H1 (cell line): ENCODE measurements at regions not wholly inside any gene's neighbourhood (a gene's known extent, or its start where the extent isn't known, plus 50 kb on each side); places are given as distances from the start of the nearest gene placed in this dataset.

ENCODE experiments used
- CTCF ChIA-PET: fragments of 300-600 bp; sonication (Branson Sonifier 250); formaldehyde crosslinking; loops from one replicate; lab custom pipeline; 2021; ENCODE audit not compliant: partially characterized antibody; lab: Charles Lee
- POLR2A ChIA-PET: fragments of 300-600 bp; sonication (Branson Sonifier 250); formaldehyde crosslinking; loops from one replicate; lab custom pipeline; 2021; ENCODE audit warnings: inconsistent platforms; ENCODE audit not compliant: partially characterized antibody; lab: Charles Lee
- DNase-seq, 2 experiments: peaks; one replicate each; pipeline versions ENCODE4 v3.0.0 to v3.0.0-alpha.2; 2010 to 2022; ENCODE audit warnings: low spot score in 2 of 2, low read depth in 1 of 2, mixed read lengths in 1 of 2
- FAIRE-seq: peaks from 2 replicates; lab custom pipeline; 2011; peaks lifted over from hg19 to GRCh38; lab: Jason Lieb, UNC
- H2AFZ ChIP-seq: 2 replicates; pipeline ENCODE4 v1.8.1; 2012; ENCODE audit warnings: low read length, inconsistent platforms
- H2AK5ac ChIP-seq: 2 replicates; pipeline ENCODE4 v1.6.1; 2013; ENCODE audit warnings: low read depth, low read length
- H2BK120ac ChIP-seq: replicated peaks from 2 replicates; pipeline ENCODE3; 2013; ENCODE audit warnings: low read depth, low read length, inconsistent platforms
- H2BK12ac ChIP-seq: 2 replicates; pipeline ENCODE4 v1.6.1; 2013; ENCODE audit warnings: low read depth, low read length
- H2BK15ac ChIP-seq: 2 replicates; pipeline ENCODE4 v1.6.1; 2013; ENCODE audit warnings: low read length
- H2BK20ac ChIP-seq: 2 replicates; pipeline ENCODE4 v1.6.1; 2013; ENCODE audit warnings: low read length
- H2BK5ac ChIP-seq: 2 replicates; pipeline ENCODE4 v1.6.1; 2013; ENCODE audit warnings: low read depth, low read length
- H3K14ac ChIP-seq: 2 replicates; pipeline ENCODE4 v1.6.1; 2013; ENCODE audit warnings: inconsistent platforms; ENCODE audit not compliant: insufficient read length
- H3K18ac ChIP-seq: 2 replicates; pipeline ENCODE4 v1.6.1; 2013; ENCODE audit warnings: low read length; ENCODE audit errors: extremely low read depth
- H3K23ac ChIP-seq: 2 replicates; pipeline ENCODE4 v1.6.1; 2013; ENCODE audit warnings: inconsistent platforms; ENCODE audit not compliant: insufficient read length
- H3K23me2 ChIP-seq: 2 replicates; pipeline ENCODE4 v1.6.1; 2013; ENCODE audit warnings: low read depth, low read length
- H3K27ac ChIP-seq: 2 replicates; pipeline ENCODE4 v1.6.1; 2011; ENCODE audit warnings: low read depth, low read length, inconsistent platforms
- H3K27me3 ChIP-seq, 4 experiments: replicated peaks in 1 of 4; 1 replicate in 1 of 4; 2 replicates in 3 of 4; pipeline versions ENCODE4 v1.6.1 to v1.8.1; 2011 to 2013; ENCODE audit warnings: low read length in 3 of 4, mild to moderate bottlenecking in 3 of 4, inconsistent platforms in 2 of 4, mixed read lengths in 2 of 4, moderate library complexity in 1 of 4; ENCODE audit not compliant: control insufficient read depth in 3 of 4, insufficient read depth in 3 of 4; ENCODE audit errors: extremely low read depth in 1 of 4
- H3K36me3 ChIP-seq, 4 experiments: 2 replicates each; pipeline versions ENCODE4 v1.6.1 to v1.8.1; 2011 to 2013; ENCODE audit warnings: mild to moderate bottlenecking in 4 of 4, low read length in 3 of 4, moderate library complexity in 2 of 4, control low read depth in 1 of 4, inconsistent platforms in 1 of 4; ENCODE audit not compliant: insufficient read depth in 4 of 4, control insufficient read depth in 2 of 4
- H3K4ac ChIP-seq: replicated peaks from 2 replicates; pipeline ENCODE3; 2013; ENCODE audit warnings: low read length, low read depth, mixed read lengths, inconsistent platforms; ENCODE audit not compliant: insufficient read length
- H3K4me1 ChIP-seq, 4 experiments: replicated peaks in 1 of 4; 1 replicate in 1 of 4; 2 replicates in 3 of 4; pipeline versions ENCODE4 v1.6.1 to v1.8.1; 2011 to 2013; ENCODE audit warnings: low read length in 3 of 4, inconsistent platforms in 2 of 4, mixed read lengths in 1 of 4; ENCODE audit not compliant: insufficient read depth in 4 of 4, control insufficient read depth in 3 of 4
- H3K4me2 ChIP-seq, 2 experiments: 2 replicates each; pipeline versions ENCODE4 v1.6.1 to v1.8.1; 2011 to 2013; ENCODE audit warnings: low read depth in 2 of 2, low read length in 2 of 2, control low read depth in 1 of 2, inconsistent platforms in 1 of 2, mild to moderate bottlenecking in 1 of 2; ENCODE audit not compliant: insufficient read depth in 1 of 2
- H3K4me3 ChIP-seq, 4 experiments: fragments of 200-600, 300-600 bp in 1 of 4; sonication (generic), shearing (Covaris generic), sonication (Bioruptor Twin) in 1 of 4; 2 replicates each; pipeline versions ENCODE4 v1.5.1 to v1.8.1; 2011 to 2016; ENCODE audit warnings: low read length in 4 of 4, low read depth in 3 of 4, control low read depth in 2 of 4, inconsistent platforms in 2 of 4, mild to moderate bottlenecking in 2 of 4, mixed read lengths in 1 of 4, moderate library complexity in 1 of 4; ENCODE audit not compliant: insufficient read depth in 2 of 4; ENCODE audit errors: extremely low read depth in 1 of 4
- H3K56ac ChIP-seq: replicated peaks from 2 replicates; pipeline ENCODE3; 2013; ENCODE audit warnings: low read depth, mild to moderate bottlenecking, mixed read lengths, low read length, inconsistent platforms; ENCODE audit not compliant: insufficient read length
- H3K79me1 ChIP-seq: 2 replicates; pipeline ENCODE4 v1.6.1; 2013; ENCODE audit warnings: low read depth, low read length, control low read depth
- H3K79me2 ChIP-seq, 2 experiments: 2 replicates each; pipeline versions ENCODE4 v1.6.1 to v1.8.1; 2012 to 2013; ENCODE audit warnings: low read length in 2 of 2, mild to moderate bottlenecking in 2 of 2, inconsistent platforms in 1 of 2; ENCODE audit not compliant: insufficient read depth in 2 of 2, control insufficient read depth in 1 of 2
- H3K9ac ChIP-seq, 4 experiments: replicated peaks in 1 of 4; 1 replicate in 1 of 4; 2 replicates in 3 of 4; pipeline versions ENCODE4 v1.6.1 to v1.8.1; 2011 to 2013; ENCODE audit warnings: low read depth in 3 of 4, low read length in 3 of 4, control low read depth in 2 of 4, mild to moderate bottlenecking in 2 of 4, moderate library complexity in 2 of 4, inconsistent platforms in 1 of 4; ENCODE audit errors: extremely low read depth in 1 of 4
- H3K9me3 ChIP-seq, 2 experiments: 2 replicates each; pipeline versions ENCODE4 v1.6.1 to v1.8.1; 2012 to 2013; ENCODE audit warnings: mild to moderate bottlenecking in 2 of 2, moderate library complexity in 2 of 2, control low read depth in 1 of 2, inconsistent platforms in 1 of 2, low read depth in 1 of 2, low read length in 1 of 2, mixed read lengths in 1 of 2; ENCODE audit not compliant: insufficient read depth in 2 of 2
- H4K20me1 ChIP-seq, 2 experiments: replicated peaks in 1 of 2; 2 replicates each; pipeline versions ENCODE3 to v1.8.1; 2011 to 2013; ENCODE audit warnings: inconsistent platforms in 2 of 2, low read length in 2 of 2, mild to moderate bottlenecking in 1 of 2; ENCODE audit not compliant: insufficient read depth in 2 of 2, control insufficient read depth in 1 of 2
- H4K5ac ChIP-seq: 2 replicates; pipeline ENCODE4 v1.6.1; 2013; ENCODE audit warnings: low read length, low read depth, mixed read lengths, inconsistent platforms; ENCODE audit not compliant: insufficient read length
- H4K8ac ChIP-seq: 2 replicates; pipeline ENCODE4 v1.8.0; 2013; ENCODE audit warnings: mild to moderate bottlenecking, moderate library complexity, low read length, inconsistent platforms; ENCODE audit not compliant: insufficient read depth; ENCODE audit errors: extremely low read depth
- H4K91ac ChIP-seq: replicated peaks from 2 replicates; pipeline ENCODE3; 2013; ENCODE audit warnings: low read length, mixed read lengths, inconsistent platforms; ENCODE audit not compliant: insufficient read length
- ATF2 ChIP-seq: IDR thresholded peaks from 2 replicates; pipeline ENCODE4 v1.6.1; 2012; ENCODE audit warnings: low read length, inconsistent platforms
- CTCF ChIP-seq, 3 experiments: IDR thresholded peaks; 1 replicate in 2 of 3; 2 replicates in 1 of 3; pipeline versions ENCODE4 v1.5.1 to v1.6.1; 2011; ENCODE audit warnings: low read length in 3 of 3, mild to moderate bottlenecking in 3 of 3, inconsistent platforms in 2 of 3, low read depth in 1 of 3, moderate library complexity in 1 of 3; ENCODE audit not compliant: insufficient read depth in 1 of 3; ENCODE audit errors: control extremely low read depth in 1 of 3
- EZH2 ChIP-seq: fragments of 200-600 bp; sonication (generic); IDR thresholded peaks from 2 replicates; pipeline ENCODE4 v1.7.1; 2012; ENCODE audit warnings: low read depth, mild to moderate bottlenecking, moderate library complexity, low read length, inconsistent platforms; ENCODE audit not compliant: severe bottlenecking
- RAD21 ChIP-seq, 2 experiments: IDR thresholded peaks in 1 of 2; conservative IDR thresholded peaks in 1 of 2; 2 replicates each; pipeline ENCODE4 v1.6.1; 2011; ENCODE audit warnings: low read depth in 2 of 2, low read length in 2 of 2, improper control_type of control experiment in 1 of 2, inconsistent platforms in 1 of 2, mild to moderate bottlenecking in 1 of 2, moderate library complexity in 1 of 2

GRCh38 chr21:28781602-28782276 is 210.9 kb downstream of the LTN1 start:
- H2BK120ac ChIP-seq: no peak overlapping the region

More at GRCh38 chr21:28781602-28782276, 210.9 kb downstream of the LTN1 start:
- Histone ChIP-seq H3K79me1 (no peaks in the 10 kb centered on the region), H3K4ac (no peak overlapping the region), H3K18ac (no peak overlapping the region), H4K91ac (no peak overlapping the region), H3K23me2 (no peaks in the 10 kb centered on the region)
- no peak for FAIRE-seq
- TF ChIP-seq CTCF (IDR thresholded peaks at IDR 0.05; ENCODE audit: control extremely low read depth in 1 of 3, insufficient read depth in 1 of 3, low read depth in 1 of 3, low read length in 3 of 3): peak in 2 of 3 experiments; percentile 10 to 57; a peak in 2 of 4 replicates
- no peak for TF ChIP-seq ATF2
- peak; percentile 16 to 25; a peak in 1 of 4 replicates for TF ChIP-seq RAD21 (IDR thresholded peaks at IDR 0.05 in 1 of 2, conservative IDR thresholded peaks at IDR 0.05 in 1 of 2; ENCODE audit: low read depth in 2 of 2, low read length in 2 of 2)
- no peak for TF ChIP-seq EZH2
- TF ChIP-seq, all 59 proteins: peak for 2
- no peak overlapping the region for H3K4me3 ChIP-seq
- H2BK5ac ChIP-seq: no peak overlapping the region
- no peak overlapping the region for H2AK5ac ChIP-seq
- H4K8ac ChIP-seq: no peak overlapping the region
- H3K9ac ChIP-seq: no peak overlapping the region
- H3K4me1 ChIP-seq: no peaks in the 10 kb centered on the region
- no peak overlapping the region for H2BK20ac ChIP-seq
- peaks cover 0 to 12% of the 10 kb centered on the region in 2 experiments; a peak in 2 of 4 replicates for H3K9me3 ChIP-seq
- no peak overlapping the region for H3K4me2 ChIP-seq
- H3K27me3 ChIP-seq: no peaks in the 10 kb centered on the region
- H2BK15ac ChIP-seq: no peak overlapping the region
- CTCF ChIA-PET: interaction anchor here (0.6 to 2.0 kb wide), 11 partner anchors 11 to 670 kb away, joined by 3 to 5 read pairs (median 4); no protein-coding TSS in a partner anchor
- no peak overlapping the region for H3K14ac ChIP-seq
- peaks cover 0 to 2% (median 0%) of the 10 kb centered on the region in 4 experiments; a peak in 1 of 8 replicates for H3K36me3 ChIP-seq
- H2AFZ ChIP-seq: no peak overlapping the region
- H4K20me1 ChIP-seq: no peaks in the 10 kb centered on the region
- no peak overlapping the region for H3K27ac ChIP-seq
- H4K5ac ChIP-seq: no peak overlapping the region
- no peak overlapping the region for H2BK12ac ChIP-seq
- H3K23ac ChIP-seq: no peak overlapping the region
- DNase-seq: no peak
- no peaks in the 10 kb centered on the region for H3K79me2 ChIP-seq
- POLR2A ChIA-PET: no interaction called here
- no peak overlapping the region for H3K56ac ChIP-seq
